ENCODE measurements at regions not wholly inside any gene's neighbourhood (a gene's known extent, or its start where the extent isn't known, plus 50 kb on each side); places are given as distances from the start of the nearest gene placed in this dataset.
A peak's percentile ranks its signal among the peaks of the same experiment; 100 is the strongest.

DNA sequence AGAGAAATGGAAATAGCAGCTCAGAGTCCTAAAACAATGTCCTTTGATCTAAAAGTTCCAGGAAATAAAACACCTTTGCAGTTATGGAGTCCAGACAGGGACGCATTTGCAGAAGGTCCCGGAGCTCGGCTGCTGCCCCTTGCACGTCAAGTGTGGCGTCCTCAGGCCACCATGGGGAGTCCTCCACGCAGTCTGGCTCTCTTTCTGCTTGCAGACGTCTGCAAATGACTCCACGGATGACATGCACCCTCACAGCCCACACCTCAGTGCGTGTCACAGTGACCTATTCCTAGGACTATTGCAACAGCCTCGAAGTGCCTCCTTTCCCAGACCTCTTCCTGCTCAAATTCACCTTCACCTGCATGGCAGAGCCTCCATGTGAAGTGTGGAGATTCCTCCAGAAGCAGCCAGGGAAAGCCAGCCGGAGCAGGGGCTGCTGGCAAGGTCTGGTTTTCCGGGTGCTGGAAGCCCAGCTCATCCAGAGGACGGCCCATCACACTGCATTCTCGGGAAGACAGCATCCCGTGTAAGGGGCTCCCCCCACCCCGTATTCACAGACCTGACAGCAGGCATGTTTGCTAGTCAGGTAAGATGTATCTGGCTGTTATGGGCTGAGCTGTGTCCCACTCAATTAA is 137.7 kb downstream of the ASB1 start:
- Histone ChIP-seq H3K4me1 (ENCODE audit: insufficient read depth, poor library complexity, severe bottlenecking) (peaks cover 4% of the 10 kb centered on the region), H3K4me3 (ENCODE audit: severe bottlenecking) (no peak overlapping the region), H3K36me3 (ENCODE audit: low read depth) (no peaks in the 10 kb centered on the region), H3K9me3 (ENCODE audit: severe bottlenecking) (no peaks in the 10 kb centered on the region), H3K27me3 (ENCODE audit: insufficient read depth, poor library complexity, severe bottlenecking) (no peaks in the 10 kb centered on the region), H3K27ac (ENCODE audit: poor library complexity, severe bottlenecking) (no peak overlapping the region)
- no peak for DNase-seq (ENCODE audit: low spot score)
- TF ChIP-seq, protein P1, sequence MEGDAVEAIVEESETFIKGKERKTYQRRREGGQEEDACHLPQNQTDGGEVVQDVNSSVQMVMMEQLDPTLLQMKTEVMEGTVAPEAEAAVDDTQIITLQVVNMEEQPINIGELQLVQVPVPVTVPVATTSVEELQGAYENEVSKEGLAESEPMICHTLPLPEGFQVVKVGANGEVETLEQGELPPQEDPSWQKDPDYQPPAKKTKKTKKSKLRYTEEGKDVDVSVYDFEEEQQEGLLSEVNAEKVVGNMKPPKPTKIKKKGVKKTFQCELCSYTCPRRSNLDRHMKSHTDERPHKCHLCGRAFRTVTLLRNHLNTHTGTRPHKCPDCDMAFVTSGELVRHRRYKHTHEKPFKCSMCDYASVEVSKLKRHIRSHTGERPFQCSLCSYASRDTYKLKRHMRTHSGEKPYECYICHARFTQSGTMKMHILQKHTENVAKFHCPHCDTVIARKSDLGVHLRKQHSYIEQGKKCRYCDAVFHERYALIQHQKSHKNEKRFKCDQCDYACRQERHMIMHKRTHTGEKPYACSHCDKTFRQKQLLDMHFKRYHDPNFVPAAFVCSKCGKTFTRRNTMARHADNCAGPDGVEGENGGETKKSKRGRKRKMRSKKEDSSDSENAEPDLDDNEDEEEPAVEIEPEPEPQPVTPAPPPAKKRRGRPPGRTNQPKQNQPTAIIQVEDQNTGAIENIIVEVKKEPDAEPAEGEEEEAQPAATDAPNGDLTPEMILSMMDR (IDR thresholded peaks at IDR 0.05; ENCODE audit: poor library complexity, severe bottlenecking), result no peak
- ATAC-seq (ENCODE audit: low read depth), result no peak

- DNase-seq (ENCODE audit: low spot score), result no peak
- Histone ChIP-seq H3K27ac (ENCODE audit: poor library complexity, severe bottlenecking) (no peak overlapping the region), H3K36me3 (ENCODE audit: low read depth) (no peaks in the 10 kb centered on the region), H3K9me3 (ENCODE audit: severe bottlenecking) (no peaks in the 10 kb centered on the region), H3K27me3 (ENCODE audit: insufficient read depth, poor library complexity, severe bottlenecking) (no peaks in the 10 kb centered on the region), H3K4me3 (ENCODE audit: severe bottlenecking) (no peak overlapping the region), H3K4me1 (ENCODE audit: insufficient read depth, poor library complexity, severe bottlenecking) (peaks cover 4% of the 10 kb centered on the region)
- no peak for ATAC-seq (ENCODE audit: low read depth)
- TF ChIP-seq, protein P1 (IDR thresholded peaks at IDR 0.05; ENCODE audit: poor library complexity, severe bottlenecking), result no peak
Observed at GRCh38 chr2:238565031-238565430, 138.3 kb downstream of the ASB1 start.

- H3K27me3 ChIP-seq (ENCODE audit: insufficient read depth, poor library complexity, severe bottlenecking), result no peaks in the 10 kb centered on the region
- H3K27ac ChIP-seq (ENCODE audit: poor library complexity, severe bottlenecking), result no peak overlapping the region
- no peaks in the 10 kb centered on the region for H3K36me3 ChIP-seq (ENCODE audit: low read depth)
- no peak for ATAC-seq (ENCODE audit: low read depth)
- TF ChIP-seq, protein P1 (IDR thresholded peaks at IDR 0.05; ENCODE audit: poor library complexity, severe bottlenecking), result no peak
- no peaks in the 10 kb centered on the region for H3K9me3 ChIP-seq (ENCODE audit: severe bottlenecking)
- no peak overlapping the region for H3K4me3 ChIP-seq (ENCODE audit: severe bottlenecking)
- peaks cover under 1% of the 10 kb centered on the region for H3K4me1 ChIP-seq (ENCODE audit: insufficient read depth, poor library complexity, severe bottlenecking)
- DNase-seq (ENCODE audit: low spot score), result no peak
Observed at GRCh38 chr2:238566001-238566645, 139.4 kb downstream of the ASB1 start.

DNA sequence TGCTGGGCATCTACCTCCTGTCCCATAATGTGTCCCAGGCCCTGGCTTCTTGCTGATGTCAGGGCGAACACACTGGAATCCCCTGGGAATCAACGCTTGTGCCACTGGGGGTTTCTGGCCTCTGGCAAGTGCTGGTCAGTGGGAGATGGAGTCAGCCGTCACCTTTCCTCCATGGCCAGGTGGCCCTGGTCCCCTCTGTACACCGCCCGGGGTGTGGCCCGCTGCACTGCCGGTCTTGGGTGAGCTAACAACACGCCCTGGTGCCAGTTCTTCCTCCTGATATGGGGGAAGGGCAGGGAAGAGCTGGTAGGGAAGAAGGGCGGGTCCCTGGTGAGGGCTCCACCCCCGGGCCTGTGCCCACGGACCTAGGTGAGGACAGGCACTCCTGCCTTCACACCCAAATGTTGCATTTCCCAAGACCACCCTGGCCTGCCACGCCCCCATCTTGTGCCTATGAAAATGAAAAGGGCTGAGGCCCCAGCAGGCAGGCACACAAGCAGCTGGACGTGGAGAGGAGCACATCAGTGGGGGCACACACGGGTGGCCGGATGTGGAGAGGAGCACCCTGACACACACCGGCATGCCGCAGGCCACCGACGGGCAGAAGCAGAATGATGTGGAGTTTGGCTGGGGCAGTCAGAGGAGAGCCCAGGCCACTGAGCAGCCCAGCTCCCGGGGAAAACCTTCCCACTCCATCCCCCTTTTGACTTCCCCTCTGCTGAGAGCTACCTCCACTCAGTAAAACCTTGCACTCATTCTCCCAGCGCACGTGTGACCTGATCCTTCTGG is 140.5 kb downstream of the ASB1 start:
- DNase-seq (ENCODE audit: low spot score) (peak; percentile 54), ATAC-seq (ENCODE audit: low read depth) (no peak)
- H3K9me3 ChIP-seq (ENCODE audit: severe bottlenecking), result no peaks in the 10 kb centered on the region
- H3K27me3 ChIP-seq (ENCODE audit: insufficient read depth, poor library complexity, severe bottlenecking), result no peaks in the 10 kb centered on the region
- H3K27ac ChIP-seq (ENCODE audit: poor library complexity, severe bottlenecking), result no peak overlapping the region
- TF ChIP-seq, protein P1 (IDR thresholded peaks at IDR 0.05; ENCODE audit: poor library complexity, severe bottlenecking), result no peak
- no peaks in the 10 kb centered on the region for H3K36me3 ChIP-seq (ENCODE audit: low read depth)
- no peak overlapping the region for H3K4me3 ChIP-seq (ENCODE audit: severe bottlenecking)
- H3K4me1 ChIP-seq (ENCODE audit: insufficient read depth, poor library complexity, severe bottlenecking), result no peaks in the 10 kb centered on the region

Measured in RWPE2 (cell line).